ENCODE measurements at regions not wholly inside any gene's neighbourhood (a gene's known extent, or its start where the extent isn't known, plus 50 kb on each side); places are given as distances from the start of the nearest gene placed in this dataset.

- TF ChIP-seq EZH2 (IDR thresholded peaks at IDR 0.05; ENCODE audit: borderline replicate concordance) = no peak
- TF ChIP-seq CTCF (IDR thresholded peaks at IDR 0.05; ENCODE audit: poor library complexity) = no peak
- no peak for TF ChIP-seq EZH2phosphoT487 (IDR thresholded peaks at IDR 0.05; ENCODE audit: low read depth, severe bottlenecking, unreplicated experiment)
Measured at GRCh38 chr2:107091163-107091864, 205.3 kb upstream of the ST6GAL2 start.

All from hepatocyte (in vitro differentiated cells).